IMR-90 (cell line): ENCODE measurements at regions not wholly inside any gene's neighbourhood (a gene's known extent, or its start where the extent isn't known, plus 50 kb on each side); places are given as distances from the start of the nearest gene placed in this dataset.
A peak's percentile ranks its signal among the peaks of the same experiment; 100 is the strongest.

Experiments
- ATAC-seq: fragments of 200-7000 bp; cut with Tn5 transposase; 2 replicates; pipeline ENCODE4 v1.9.1; 2020; ENCODE audit warnings: low read depth, mild to moderate bottlenecking, moderate library complexity
- BruUV-seq: library from RNA; stranded (reverse); fragments of 400-500 nt; replicated peaks from 2 replicates; lab custom pipeline; 2021; lab: Mats Ljungman, UMichigan
- CTCF ChIA-PET: fragments of 300-600 bp; formaldehyde crosslinking; extraction: SDS; loops from one replicate; lab custom pipeline; 2021; ENCODE audit warnings: antibody characterized with exemption; lab: Yijun Ruan, JAX
- POLR2A ChIA-PET: fragments of 300-600 bp; sonication (Branson Sonifier 250); formaldehyde crosslinking; loops from one replicate; lab custom pipeline; 2022; ENCODE audit warnings: antibody characterized with exemption; ENCODE audit not compliant: unreplicated experiment; lab: Charles Lee
- DNase-seq: peaks from one replicate; pipeline ENCODE4 v3.0.0; 2013
- H2AFZ ChIP-seq: replicated peaks from 2 replicates; pipeline ENCODE3; 2013; ENCODE audit warnings: low read length, mild to moderate bottlenecking; ENCODE audit not compliant: poor library complexity
- H2AK5ac ChIP-seq: 2 replicates; pipeline ENCODE4 v1.6.1; 2013; ENCODE audit warnings: low read depth, low read length, inconsistent platforms
- H2AK9ac ChIP-seq: replicated peaks from 2 replicates; pipeline ENCODE3; 2013; ENCODE audit warnings: mild to moderate bottlenecking, low read depth, low read length, moderate library complexity; ENCODE audit not compliant: poor library complexity
- H2BK120ac ChIP-seq: 2 replicates; pipeline ENCODE4 v1.6.1; 2013; ENCODE audit warnings: low read depth, low read length, inconsistent platforms
- H2BK15ac ChIP-seq: 3 replicates; pipeline ENCODE4 v1.6.1; 2013; ENCODE audit warnings: low read depth, low read length, inconsistent platforms
- H2BK20ac ChIP-seq: 2 replicates; pipeline ENCODE4 v1.6.1; 2013; ENCODE audit warnings: low read depth, mild to moderate bottlenecking, inconsistent platforms, low read length, moderate library complexity
- H2BK5ac ChIP-seq: 2 replicates; pipeline ENCODE4 v1.6.1; 2013; ENCODE audit warnings: mild to moderate bottlenecking, low read depth, low read length, inconsistent platforms; ENCODE audit not compliant: poor library complexity, severe bottlenecking
- H3K14ac ChIP-seq: replicated peaks from 2 replicates; pipeline ENCODE4 v1.6.1; 2013; ENCODE audit warnings: low read depth, low read length, inconsistent platforms
- H3K18ac ChIP-seq: 2 replicates; pipeline ENCODE4 v1.6.1; 2013; ENCODE audit warnings: low read depth, low read length, control low read depth
- H3K23ac ChIP-seq: 2 replicates; pipeline ENCODE4 v1.6.1; 2013; ENCODE audit warnings: low read depth, low read length, inconsistent platforms
- H3K27ac ChIP-seq: 2 replicates; pipeline ENCODE4 v1.5.1; 2013; ENCODE audit warnings: mild to moderate bottlenecking, control low read depth, low read length; ENCODE audit not compliant: insufficient read depth
- H3K27me3 ChIP-seq: 2 replicates; pipeline ENCODE4 v1.6.1; 2013; ENCODE audit warnings: low read length; ENCODE audit not compliant: control insufficient read depth, insufficient read depth
- H3K36me3 ChIP-seq: 2 replicates; pipeline ENCODE4 v1.6.1; 2013; ENCODE audit warnings: low read length, mixed read lengths; ENCODE audit not compliant: control insufficient read depth, insufficient read depth
- H3K4ac ChIP-seq: 2 replicates; pipeline ENCODE4 v1.6.1; 2013; ENCODE audit warnings: low read depth, low read length, inconsistent platforms
- H3K4me1 ChIP-seq: 2 replicates; pipeline ENCODE4 v1.6.1; 2013; ENCODE audit warnings: low read length, mixed read lengths; ENCODE audit not compliant: control insufficient read depth, insufficient read depth
- H3K4me2 ChIP-seq: 2 replicates; pipeline ENCODE4 v1.6.1; 2013; ENCODE audit warnings: low read depth, mild to moderate bottlenecking, control low read depth, low read length, moderate library complexity
- H3K4me3 ChIP-seq: 2 replicates; pipeline ENCODE4 v1.5.1; 2013; ENCODE audit warnings: low read depth, mild to moderate bottlenecking, control low read depth, low read length, moderate library complexity; ENCODE audit not compliant: insufficient read depth
- H3K56ac ChIP-seq: 2 replicates; pipeline ENCODE4 v1.6.1; 2013; ENCODE audit warnings: low read length, inconsistent platforms; ENCODE audit not compliant: insufficient read depth; ENCODE audit errors: extremely low read depth
- H3K79me1 ChIP-seq, 2 experiments: 2 replicates each; pipeline ENCODE4 v1.6.1; 2013; ENCODE audit warnings: low read length in 2 of 2, inconsistent platforms in 1 of 2, low read depth in 1 of 2
- H3K9ac ChIP-seq: 2 replicates; pipeline ENCODE4 v1.6.1; 2013; ENCODE audit warnings: low read depth, low read length, control low read depth
- H3K9me1 ChIP-seq: 2 replicates; pipeline ENCODE4 v1.6.1; 2013; ENCODE audit warnings: low read length, inconsistent platforms; ENCODE audit not compliant: insufficient read depth
- H3K9me3 ChIP-seq: 2 replicates; pipeline ENCODE4 v1.6.1; 2013; ENCODE audit warnings: low read length; ENCODE audit not compliant: control insufficient read depth, insufficient read depth
- H4K20me1 ChIP-seq: 2 replicates; pipeline ENCODE4 v1.6.1; 2013; ENCODE audit warnings: low read length, inconsistent platforms; ENCODE audit not compliant: insufficient read depth
- H4K5ac ChIP-seq: 2 replicates; pipeline ENCODE4 v1.6.1; 2013; ENCODE audit warnings: mild to moderate bottlenecking, low read depth, low read length, control low read depth
- H4K8ac ChIP-seq, 2 experiments: 2 replicates each; pipeline ENCODE4 v1.6.1; 2013; ENCODE audit warnings: low read depth in 2 of 2, low read length in 2 of 2, control low read depth in 1 of 2, inconsistent platforms in 1 of 2
- H4K91ac ChIP-seq: 2 replicates; pipeline ENCODE4 v1.6.1; 2013; ENCODE audit warnings: low read depth, low read length, inconsistent platforms; ENCODE audit not compliant: insufficient read depth
- BHLHE40 ChIP-seq: fragments of 150-350 bp; IDR thresholded peaks from 2 replicates; pipeline ENCODE4 v1.6.1; 2016; ENCODE audit warnings: mild to moderate bottlenecking, low read depth, low read length
- CEBPB ChIP-seq: IDR thresholded peaks from 2 replicates; pipeline ENCODE4 v1.6.1; 2012; ENCODE audit warnings: low read depth, low read length, improper control_type of control experiment
- ELK1 ChIP-seq: fragments of 150-350 bp; IDR thresholded peaks from 2 replicates; pipeline ENCODE4 v1.6.1; 2016; ENCODE audit warnings: low read depth, mild to moderate bottlenecking, low read length, moderate library complexity, borderline replicate concordance
- FOS ChIP-seq: fragments of 150-350 bp; IDR thresholded peaks from 2 replicates; pipeline ENCODE4 v1.6.1; 2016; ENCODE audit warnings: low read depth, low read length
- MXI1 ChIP-seq: IDR thresholded peaks from 2 replicates; pipeline ENCODE4 v1.6.1; 2012; ENCODE audit warnings: low read depth, mild to moderate bottlenecking, low read length, moderate library complexity, borderline replicate concordance
- WGBS, 2 experiments: methylation state at CpG; one replicate each; pipeline versions ENCODE4 v1.1.5 to v1.1.7; 2013; ENCODE audit warnings: missing lambda C conversion rate in 2 of 2; ENCODE audit not compliant: insufficient read length in 1 of 2; ENCODE audit errors: extremely low coverage in 2 of 2; 5-methylcytosine and 5-hydroxymethylcytosine counted together
- dilution Hi-C: fragments of 300-500 bp; cut with HindIII; formaldehyde crosslinking; loops from one replicate; pipeline ENCODE4 v1.14.3; 2018; ENCODE audit warnings: low sequenced_read_pairs; ENCODE audit not compliant: unreplicated experiment
- in situ Hi-C: fragments of 300-500 bp; cut with MboI; formaldehyde crosslinking; loops from 3 replicates; pipeline ENCODE4 v1.14.3; 2019; ENCODE audit warnings: low sequenced_read_pairs, inconsistent platforms, mixed read lengths
- intact Hi-C: fragments of 100-400 bp; cut with micrococcal nuclease; formaldehyde crosslinking; loops from 2 replicates; pipeline ENCODE4 v1.10.0; 2022

- H3K27ac ChIP-seq: peak overlapping the region; percentile 74
- peak overlapping the region; percentile 62 for H2BK5ac ChIP-seq
- H4K8ac ChIP-seq: peak overlapping the region; percentile 44 to 74; a peak in 3 of 4 replicates
- peak overlapping the region; percentile 79 for H4K5ac ChIP-seq
- TSS peak; percentile 92 for BruUV-seq
- ATAC-seq (peak; percentile 86), DNase-seq (peak; percentile 96)
- H2BK120ac ChIP-seq: peak overlapping the region; percentile 87
- no peak overlapping the region; the same call in 1 of the 2 replicates for H3K9ac ChIP-seq
- no peaks in the 10 kb centered on the region for H3K27me3 ChIP-seq
- H3K79me1 ChIP-seq: no peaks in the 10 kb centered on the region
- in situ Hi-C loops (no loop called here), intact Hi-C loops (no loop called here), dilution Hi-C loops (no loop called here)
- CTCF ChIA-PET: interaction anchor here (0.6 to 1.3 kb wide), 4 partner anchors 24 to 214 kb away, joined by 3 to 6 read pairs (median 3); no protein-coding TSS in a partner anchor
- H3K4ac ChIP-seq: peak overlapping the region; percentile 88
- H2BK20ac ChIP-seq: peak overlapping the region; percentile 79
- peaks cover 9% of the 10 kb centered on the region for H3K4me1 ChIP-seq
- POLR2A ChIA-PET: interaction anchor here (1.4 kb wide), 1 partner anchor 14 kb away, joined by 3 read pairs; no protein-coding TSS in a partner anchor
- H2AK9ac ChIP-seq: no peak overlapping the region
- peaks cover 8% of the 10 kb centered on the region for H3K9me1 ChIP-seq
- peak overlapping the region; percentile 81 for H3K14ac ChIP-seq
- TF ChIP-seq FOS (peak; percentile 86), ELK1 (no peak), CEBPB (peak; percentile 43), MXI1 (no peak), BHLHE40 (peak; percentile 59; the same call in 1 of the 2 replicates)
- peak overlapping the region; percentile 81 for H4K91ac ChIP-seq
- peak overlapping the region; percentile 93 for H2AK5ac ChIP-seq
- H2BK15ac ChIP-seq: peak overlapping the region; percentile 82; the same call in 2 of the 3 replicates
- no peak overlapping the region for H2AFZ ChIP-seq
- no peaks in the 10 kb centered on the region for H4K20me1 ChIP-seq
- H3K23ac ChIP-seq: peak overlapping the region; percentile 33; the same call in 1 of the 2 replicates
- H3K56ac ChIP-seq: peak overlapping the region; percentile 22; the same call in 1 of the 2 replicates
- no peaks in the 10 kb centered on the region for H3K36me3 ChIP-seq
- peak overlapping the region; percentile 69 for H3K4me2 ChIP-seq
- 86% methylated on average over 2 of the region's 6 CpGs; no CpG with 5 or more reads in 1 of the 2 experiments for WGBS, 2 experiments
- no peaks in the 10 kb centered on the region for H3K9me3 ChIP-seq
- H3K18ac ChIP-seq: peak overlapping the region; percentile 93
- H3K4me3 ChIP-seq: no peak overlapping the region
Measured at GRCh38 chr12:27179400-27180214, 64.5 kb upstream of the STK38L start.
